HuH-7.5 (cell line): ENCODE measurements at regions not wholly inside any gene's neighbourhood (a gene's known extent, or its start where the extent isn't known, plus 50 kb on each side); places are given as distances from the start of the nearest gene placed in this dataset.

Experiments used
- DNase-seq: peaks from one replicate; pipeline ENCODE4 v3.0.0; 2011; ENCODE audit warnings: low spot score

DNA sequence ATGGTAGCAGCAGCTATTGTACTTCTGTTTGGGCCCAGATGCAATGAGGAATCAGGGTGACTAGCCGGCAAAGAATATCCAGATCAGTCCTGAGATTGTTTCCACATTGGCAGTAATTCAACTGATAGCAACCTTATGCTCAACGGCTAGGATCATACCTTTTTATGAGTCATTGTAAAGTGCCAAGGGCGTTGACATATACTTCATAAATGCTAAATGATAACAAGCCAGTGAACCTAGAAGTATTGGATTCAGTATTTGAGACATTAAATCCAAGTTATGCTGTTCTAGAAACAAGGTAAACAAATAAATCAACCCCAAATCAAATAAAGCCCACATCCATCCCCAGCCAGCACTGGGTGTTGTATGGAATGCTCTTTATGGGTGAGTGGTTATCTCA lies 207.1 kb upstream of the ZFHX3 start:
- no peak for DNase-seq

DNA sequence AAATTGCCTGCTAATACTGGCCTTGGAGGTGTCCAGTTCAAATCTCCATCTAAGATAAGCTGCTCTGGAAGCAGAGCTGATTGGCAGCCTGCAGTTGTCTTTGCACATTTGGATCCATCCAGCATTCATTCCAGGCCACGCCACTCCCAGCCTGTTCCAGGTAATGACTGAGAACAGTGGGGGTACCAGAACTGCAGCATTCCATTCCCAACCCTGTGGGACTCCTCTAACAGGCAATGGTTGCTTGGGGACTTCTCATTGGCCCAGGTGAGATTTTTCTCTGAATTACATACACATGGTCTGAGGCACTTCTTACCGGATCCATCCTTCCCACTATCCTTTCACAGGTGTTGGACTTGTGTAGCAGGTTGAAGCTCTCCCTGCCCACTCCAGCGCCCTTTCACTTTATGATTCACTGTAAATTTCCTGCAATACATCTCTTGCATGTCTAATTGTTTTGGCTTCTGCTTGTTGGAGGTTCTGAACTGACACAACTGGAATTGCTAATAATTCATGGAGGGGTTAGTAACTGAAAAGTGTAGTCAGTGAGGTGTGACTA lies 206.1 kb upstream of the ZFHX3 start:
- no peak for DNase-seq

DNA sequence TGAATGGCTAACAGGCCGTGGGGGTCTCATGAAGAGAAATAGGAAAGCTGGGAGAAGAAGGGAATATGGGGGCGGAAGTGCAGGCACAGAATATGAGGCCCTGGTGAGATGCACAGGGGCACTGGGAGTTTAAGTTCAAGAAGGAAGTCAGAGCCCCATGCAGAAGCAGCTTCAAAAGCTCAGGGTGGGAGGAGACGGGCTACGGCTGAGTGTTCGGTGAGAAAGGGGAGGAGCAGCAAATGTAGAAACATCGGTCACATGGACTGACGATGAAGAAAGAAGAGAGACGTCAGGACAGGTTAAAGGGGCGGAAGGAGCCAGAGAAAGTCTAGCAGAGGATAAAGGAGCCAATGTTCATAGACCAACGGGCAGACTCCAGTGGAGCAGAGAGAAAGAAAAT lies 204.5 kb upstream of the ZFHX3 start:
- DNase-seq: no peak

DNA sequence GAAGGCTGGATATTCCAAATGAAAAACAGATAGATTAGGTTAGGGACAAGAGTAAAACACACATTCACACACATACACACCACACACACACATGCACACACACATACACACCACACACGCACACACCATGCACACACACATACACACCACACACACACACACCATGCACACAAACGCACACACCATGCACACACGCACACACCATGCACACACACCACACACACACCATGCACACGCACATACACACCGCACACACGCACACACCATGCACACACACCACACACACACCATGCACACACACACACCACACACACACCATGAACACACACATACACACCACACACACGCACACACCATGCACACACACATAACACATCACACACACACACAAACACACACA lies 203.7 kb upstream of the ZFHX3 start:
- no peak for DNase-seq

DNA sequence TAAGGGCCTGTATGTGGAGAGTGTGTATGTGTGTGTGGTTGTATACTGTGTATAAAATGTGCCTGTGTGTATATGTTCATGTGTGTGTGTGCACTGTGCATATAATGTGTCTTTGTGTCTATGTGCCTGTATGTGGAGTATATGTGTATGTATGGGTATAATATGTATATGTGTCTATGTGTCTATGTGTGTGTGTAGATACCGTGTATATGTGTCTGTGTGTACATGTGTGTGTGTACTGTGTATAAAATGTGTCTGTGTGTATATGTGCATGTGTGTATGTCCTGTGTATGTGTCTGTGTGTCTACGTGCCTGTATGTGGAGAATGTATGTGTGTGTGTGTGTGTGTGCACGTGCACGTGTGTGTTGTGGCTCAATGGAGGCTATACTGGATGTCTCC lies 200.4 kb upstream of the ZFHX3 start:
- no peak for DNase-seq

DNA sequence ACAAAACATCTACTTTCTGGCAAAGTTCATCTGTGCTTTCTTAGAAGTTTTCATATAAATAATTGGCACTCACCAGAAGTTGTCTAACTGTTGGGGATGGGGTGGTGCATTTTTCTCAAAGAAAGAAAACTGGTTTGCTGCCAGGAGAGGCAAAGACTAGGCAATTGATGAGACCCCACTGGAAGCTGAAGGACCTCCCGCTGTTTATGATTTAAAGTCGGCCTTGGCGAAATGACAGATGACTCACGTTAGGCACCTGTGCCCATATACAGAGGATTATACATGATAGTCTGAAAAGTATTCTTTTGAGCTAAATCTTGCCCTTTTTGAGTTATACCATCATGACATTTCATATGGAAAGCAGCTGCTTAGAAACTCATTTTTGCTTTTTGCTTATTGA lies 193.0 kb upstream of the ZFHX3 start:
- DNase-seq: no peak

DNA sequence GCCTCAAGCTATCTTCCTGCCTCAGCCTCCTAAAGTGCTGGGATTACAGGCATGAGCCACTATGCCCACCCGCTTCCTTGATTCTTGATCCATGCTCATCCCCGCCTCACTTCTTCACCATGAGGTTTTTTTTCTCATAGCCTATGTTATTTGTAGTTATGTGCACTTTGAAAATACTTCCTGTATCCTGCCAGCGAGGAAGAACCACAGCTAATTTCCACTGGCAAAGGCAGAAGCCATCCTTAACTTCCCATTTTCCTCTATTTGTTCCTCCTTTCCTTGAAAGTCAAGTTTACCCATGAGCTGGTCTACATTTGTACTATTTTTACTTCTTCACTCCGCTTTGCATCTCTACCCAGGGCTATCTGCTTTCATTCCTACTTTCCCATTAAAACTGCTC lies 189.7 kb upstream of the ZFHX3 start:
- no peak for DNase-seq

DNA sequence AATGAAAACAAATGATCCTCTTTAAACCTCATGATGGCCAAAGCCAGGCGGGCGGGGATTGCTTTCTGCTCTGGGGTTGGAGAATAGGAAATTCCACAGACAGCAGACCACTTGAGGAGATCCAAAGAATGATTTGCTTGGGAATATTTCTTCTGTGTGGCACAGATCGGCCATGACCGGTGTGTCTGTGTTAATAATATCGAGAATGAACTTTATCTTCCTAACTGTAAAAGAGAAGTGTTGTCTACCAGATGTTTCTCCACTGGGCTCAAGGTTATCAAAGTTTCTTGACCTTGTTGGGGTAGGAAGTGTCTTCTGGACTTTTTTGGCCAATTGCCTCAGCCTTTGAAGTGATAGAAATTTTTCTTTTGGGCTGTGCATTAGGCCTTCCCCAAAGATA lies 186.6 kb upstream of the ZFHX3 start:
- no peak for DNase-seq

DNA sequence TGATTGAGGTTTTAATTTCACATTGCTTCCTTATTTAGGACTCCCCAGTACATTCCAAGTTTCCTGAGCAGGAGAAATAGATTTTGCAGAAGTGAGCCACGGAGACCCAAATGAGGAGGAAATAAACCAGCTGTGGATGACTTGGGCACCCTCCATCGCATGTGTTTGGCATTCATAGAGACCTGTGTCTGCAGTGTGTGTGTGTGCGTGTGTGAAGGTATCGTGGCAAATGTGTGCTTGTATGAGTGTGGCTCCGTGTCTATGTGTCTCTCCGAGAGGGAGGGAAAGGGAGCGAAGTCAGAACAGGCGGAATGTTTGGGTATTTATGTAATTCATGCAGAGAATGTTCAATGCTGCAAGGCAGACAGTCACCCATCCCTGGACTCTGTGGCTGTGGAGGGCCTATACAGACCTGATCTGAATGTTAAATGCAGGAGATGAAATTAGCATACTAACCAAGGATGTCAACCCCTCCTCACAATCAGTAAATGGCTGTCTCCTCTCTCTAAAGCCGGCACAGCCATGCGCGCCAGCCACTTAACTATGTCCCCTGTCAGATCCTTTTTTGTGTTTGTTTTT lies 186.0 kb upstream of the ZFHX3 start:
- no peak for DNase-seq

DNA sequence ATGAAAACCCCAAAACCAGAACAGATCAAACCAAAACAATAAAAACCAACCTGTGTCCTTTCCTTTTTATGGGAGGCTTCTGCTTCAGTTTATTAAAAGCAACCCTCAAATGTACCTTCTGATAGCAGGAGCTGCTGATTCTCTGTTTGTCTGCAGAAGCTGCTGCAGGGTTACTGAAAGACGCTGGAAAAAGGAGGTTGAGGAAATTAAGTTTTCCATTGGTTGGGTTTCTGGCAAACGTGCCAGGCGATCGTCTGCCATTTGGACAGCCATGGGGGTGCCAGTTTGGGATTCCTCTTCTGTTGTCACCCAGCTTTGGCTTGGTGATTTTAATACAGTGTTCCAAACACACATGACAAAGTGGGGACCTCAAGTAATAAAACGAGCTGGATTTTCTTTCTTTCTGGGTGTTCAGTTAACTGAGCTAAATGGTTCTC lies 185.4 kb upstream of the ZFHX3 start:
- DNase-seq: no peak

DNA sequence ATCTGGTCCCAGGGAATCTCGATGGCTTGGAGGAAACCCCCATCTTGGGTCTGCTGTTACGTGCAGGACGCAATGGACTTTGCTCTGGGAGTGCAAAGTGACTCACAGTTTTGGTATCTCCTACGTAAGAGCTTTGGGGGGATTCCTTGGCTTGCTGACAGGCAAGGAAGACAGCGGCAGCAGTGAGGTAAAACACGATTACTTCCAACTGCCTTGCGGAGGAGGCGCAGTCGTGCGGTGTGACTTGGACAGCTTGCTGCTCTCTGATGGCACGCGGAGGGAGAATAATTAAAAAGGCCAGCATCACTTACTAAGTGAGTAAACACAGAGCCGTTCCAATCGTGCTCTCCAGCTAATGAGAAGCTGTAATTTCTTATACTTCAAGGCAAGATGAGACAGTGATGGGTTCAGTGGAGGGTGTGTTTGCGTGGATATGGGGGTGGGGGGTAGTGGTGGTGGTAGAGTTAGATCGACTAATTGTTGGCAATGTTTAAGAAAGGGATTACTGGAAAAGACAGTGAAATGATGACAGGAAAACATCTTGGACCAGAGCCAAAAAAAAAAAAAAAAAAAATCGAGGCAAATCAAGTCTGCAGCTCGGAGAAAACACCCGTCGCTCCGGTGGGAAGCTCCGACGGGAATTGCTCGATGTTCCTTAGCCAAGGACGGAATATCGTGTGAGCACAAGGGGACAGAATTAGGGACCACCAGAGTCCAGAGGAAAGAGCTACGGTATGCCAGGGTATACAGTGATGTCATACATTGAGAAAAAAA lies 184.8 kb upstream of the ZFHX3 start:
- peak; percentile 28 for DNase-seq

DNA sequence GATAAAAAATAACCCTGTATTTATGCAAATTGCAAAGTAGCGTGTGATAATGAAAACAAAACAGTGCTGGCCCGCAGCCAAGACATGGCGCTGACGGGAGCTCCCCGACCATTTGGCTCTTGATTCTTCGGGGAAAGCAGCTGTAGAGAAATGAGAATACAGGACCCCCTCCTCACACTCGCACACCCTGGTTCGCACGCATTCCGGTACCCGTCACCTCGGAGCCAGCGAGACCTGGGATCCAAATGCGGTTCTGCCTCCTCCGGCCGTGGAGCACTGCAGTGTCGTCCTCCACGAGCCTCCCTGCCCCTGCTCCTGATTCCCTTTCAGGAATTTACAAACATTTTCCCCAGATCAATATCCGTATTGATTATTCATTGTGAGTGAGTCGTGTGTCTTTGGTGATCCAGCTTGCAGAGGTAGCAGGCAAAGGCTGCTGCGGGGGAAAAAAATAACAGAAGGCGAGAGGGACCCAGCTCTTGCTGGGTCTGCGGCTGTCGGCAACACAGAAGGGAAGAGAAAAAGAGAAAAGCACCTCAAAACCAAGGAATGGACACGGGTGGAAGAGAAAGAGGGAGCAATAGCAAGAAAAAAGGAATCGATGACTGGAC lies 184.1 kb upstream of the ZFHX3 start:
- no peak for DNase-seq

DNA sequence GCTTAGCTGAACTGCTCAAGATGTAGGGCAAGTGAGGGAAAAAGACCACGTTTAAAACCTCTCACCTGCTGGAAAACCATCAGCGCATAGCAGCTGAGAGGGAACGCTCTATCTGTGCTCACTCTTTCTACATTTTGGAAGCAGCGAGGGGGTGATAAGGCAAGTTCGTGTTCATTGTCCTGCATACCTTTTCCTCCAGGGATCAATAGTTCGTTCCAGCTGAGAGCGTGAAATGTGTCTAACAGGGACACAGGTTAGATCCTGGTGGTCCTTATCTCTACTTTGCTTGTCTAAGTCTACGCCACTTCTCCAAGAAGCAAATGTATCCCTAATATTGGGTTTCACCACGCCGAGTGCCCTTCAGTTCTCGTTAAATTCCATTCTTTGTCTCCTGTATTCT lies 183.5 kb upstream of the ZFHX3 start:
- DNase-seq: no peak

DNA sequence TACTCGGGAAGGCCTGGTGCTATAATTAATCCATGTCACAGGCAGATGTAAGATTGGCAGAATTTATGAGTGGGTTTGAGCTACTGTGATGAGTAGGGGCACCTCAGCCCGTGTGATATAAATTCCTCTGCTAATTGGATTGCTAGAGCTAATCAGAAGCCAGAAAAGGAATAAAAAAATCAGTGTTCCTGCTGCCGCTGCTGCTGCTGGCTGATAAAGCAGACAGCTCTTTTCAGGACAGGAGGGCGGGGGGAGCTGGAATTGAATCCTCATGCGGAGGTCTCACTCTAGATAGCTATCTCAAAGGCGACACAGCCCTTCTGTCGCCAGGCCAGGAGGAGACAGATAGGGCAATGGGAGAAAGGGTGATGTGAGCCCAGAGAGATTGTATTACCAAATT lies 182.7 kb upstream of the ZFHX3 start:
- no peak for DNase-seq

DNA sequence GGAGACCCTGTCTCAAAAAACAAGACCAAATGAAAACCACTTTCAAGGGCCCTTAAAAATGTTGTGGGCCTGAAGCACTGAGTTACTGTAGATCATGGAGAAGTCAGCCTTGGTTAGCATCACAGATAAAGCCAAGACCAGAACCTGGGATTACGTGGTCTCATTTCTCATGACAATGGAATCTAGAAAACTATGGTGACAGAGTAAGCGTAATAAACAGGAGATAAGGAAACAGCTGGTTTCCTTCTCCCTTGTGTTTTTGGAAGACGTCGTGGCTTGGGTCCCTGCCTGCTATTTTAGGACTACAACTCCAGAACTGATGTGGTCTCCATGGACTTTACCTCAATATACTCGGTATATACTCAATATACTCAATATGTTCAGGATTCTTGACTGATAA lies 180.7 kb upstream of the ZFHX3 start:
- no peak for DNase-seq

DNA sequence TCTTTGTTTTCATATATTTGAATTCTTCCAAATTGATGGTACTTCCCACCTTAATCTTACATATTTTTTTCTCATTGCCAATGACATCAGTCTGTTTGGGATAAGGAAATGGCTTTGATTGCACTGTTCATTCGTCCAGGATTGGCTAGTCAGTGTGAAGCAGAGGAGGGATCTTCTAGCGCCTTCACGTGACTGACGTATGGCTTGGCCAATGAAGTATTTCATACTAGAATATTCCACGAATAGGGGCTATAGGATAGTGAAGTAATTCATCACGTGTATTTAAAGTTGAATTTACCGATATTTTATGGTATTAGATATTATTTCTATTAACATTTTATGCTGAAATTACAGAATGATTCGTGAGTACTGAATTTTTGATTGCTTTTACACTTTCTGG lies 178.7 kb upstream of the ZFHX3 start:
- DNase-seq: no peak

DNA sequence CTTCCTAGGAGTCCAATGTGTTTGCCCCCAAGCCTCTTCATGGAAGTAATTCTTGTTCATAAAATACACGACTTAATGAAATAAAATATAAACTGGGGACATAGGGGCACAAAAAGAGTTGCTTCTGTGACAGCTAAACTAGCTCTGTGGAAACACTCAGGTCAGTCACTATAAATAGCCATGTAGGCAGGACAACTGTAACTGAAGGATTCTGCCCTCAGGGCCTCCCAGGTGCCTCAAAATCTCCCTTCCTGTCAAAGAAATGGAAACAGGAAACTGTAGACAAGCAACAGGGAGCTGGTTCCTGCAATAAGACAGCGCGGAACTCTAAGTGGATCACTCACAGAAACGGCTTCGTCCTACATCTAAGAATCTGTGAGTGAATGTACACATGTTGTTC lies 178.1 kb upstream of the ZFHX3 start:
- no peak for DNase-seq

DNA sequence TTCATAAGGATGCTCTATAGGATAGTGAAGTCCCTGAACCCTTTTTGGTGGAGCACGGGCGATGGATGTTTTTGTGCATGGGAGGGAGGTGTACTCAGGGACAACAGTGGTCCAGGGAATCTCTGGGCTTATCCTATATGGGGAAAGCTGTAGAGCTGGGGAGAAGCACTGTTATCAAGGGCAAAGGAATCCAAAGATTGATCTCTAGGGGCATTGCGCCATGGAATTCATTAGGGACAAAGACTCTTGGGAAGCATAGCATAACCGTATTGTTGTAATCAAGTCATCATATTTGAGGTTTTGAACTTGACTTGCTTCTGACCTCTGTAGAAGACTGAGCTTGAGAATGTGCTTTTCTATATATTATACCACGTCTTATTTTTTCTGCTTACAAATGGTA lies 172.9 kb upstream of the ZFHX3 start:
- DNase-seq: no peak

DNA sequence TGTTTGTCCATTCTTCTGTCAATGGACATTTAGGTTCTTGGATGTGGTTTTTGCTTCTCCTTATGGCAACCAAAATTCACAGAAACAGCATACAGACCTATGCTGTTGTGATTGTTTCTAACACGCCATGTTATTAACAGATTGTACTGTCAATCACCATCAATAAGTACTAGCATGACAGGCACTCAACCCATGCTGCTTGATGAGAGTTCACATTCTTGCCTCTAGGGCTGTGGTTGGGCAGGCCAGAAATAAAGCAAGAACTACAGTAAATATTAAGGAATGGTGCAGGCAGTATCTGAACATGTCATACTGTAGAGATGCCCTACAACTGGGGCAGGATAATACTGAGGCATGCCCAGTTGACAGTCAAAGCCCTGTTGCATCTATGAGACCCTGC lies 171.2 kb upstream of the ZFHX3 start:
- DNase-seq: no peak

DNA sequence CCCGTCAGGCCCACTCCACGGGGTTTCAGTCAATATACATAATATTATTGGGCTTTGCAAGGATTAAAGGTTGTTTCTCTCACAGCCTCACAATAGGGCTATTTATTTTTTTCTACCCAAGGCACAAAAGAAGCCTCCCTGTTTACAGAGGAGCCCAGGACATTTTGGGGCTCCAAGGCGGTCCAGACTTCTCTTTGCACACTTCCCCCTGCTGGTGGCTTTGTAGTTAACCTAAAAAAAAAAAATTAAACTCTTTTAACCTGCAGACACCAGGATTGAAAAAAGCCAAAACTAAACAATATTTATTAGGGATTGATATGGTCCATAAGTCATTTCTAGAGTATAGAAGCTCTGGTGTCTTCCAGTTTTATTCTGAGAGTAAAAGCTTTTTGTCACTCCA lies 169.7 kb upstream of the ZFHX3 start:
- no peak for DNase-seq

DNA sequence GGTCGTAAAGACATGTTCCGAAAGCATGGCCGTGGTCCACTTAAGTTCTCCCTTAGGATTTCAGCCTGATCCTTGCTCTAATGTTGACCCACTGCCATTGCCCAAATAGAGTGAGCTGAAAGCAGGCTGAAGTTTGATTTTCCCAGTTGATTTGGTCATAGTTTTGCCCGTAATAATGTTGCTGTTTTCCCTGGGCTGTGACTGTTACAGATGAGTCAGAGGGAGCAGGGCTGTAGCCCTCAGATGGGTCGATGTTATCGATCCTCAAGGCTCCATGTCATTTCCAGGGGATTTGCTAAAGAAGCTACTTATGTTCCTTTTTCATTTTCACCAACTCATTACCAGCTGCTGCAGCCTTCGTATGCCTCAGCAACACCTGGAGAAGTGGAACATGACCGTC lies 169.0 kb upstream of the ZFHX3 start:
- DNase-seq: no peak

DNA sequence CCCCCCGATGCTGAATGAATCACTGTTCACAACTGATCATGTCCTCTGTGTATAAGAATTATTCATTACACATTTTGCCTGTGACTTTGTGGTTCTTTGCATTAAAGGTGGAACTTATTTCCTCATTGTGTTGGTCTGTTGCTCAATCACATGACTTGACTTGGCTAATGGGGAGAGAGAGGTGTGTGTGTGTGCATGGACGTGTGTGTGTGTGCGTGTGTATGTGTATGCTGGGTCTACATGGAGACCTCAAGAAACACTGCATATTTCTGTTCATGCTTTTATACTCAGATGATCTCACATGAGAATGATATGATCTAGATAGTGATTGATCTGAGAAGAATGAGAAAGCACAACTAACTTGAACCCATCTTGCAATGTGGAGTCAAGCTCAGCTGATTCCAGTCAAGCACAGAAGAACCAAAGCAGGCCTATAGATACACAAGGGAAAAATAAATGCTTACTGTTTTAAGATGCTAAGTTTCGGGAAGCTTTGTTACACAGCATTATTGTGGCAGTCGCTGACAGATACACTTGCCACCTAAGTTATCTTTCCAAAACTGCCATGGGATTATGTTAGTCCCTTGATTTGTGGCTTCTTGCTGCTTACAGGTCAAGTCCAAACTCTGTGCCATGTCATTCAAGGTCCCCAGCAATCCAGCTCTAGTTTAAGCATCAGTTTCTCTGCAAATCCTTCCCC lies 167.9 kb upstream of the ZFHX3 start:
- no peak for DNase-seq
